ENCODE measurements at regions not wholly inside any gene's neighbourhood (a gene's known extent, or its start where the extent isn't known, plus 50 kb on each side); places are given as distances from the start of the nearest gene placed in this dataset.

- no peak for DNase-seq
- no peaks in the 10 kb centered on the region for H3K27me3 ChIP-seq
- TF ChIP-seq POLR2A (IDR thresholded peaks at IDR 0.05) (no peak), CTCF (IDR thresholded peaks at IDR 0.05) (no peak)
- H3K4me1 ChIP-seq: no peaks in the 10 kb centered on the region
- peak overlapping the region; percentile 56 to 67 for H3K27ac ChIP-seq
- H3K9me3 ChIP-seq: peaks cover 0 to 3% of the 10 kb centered on the region in 2 donors
- intact Hi-C loops (cut with DNase I; ENCODE audit: low total_unique reads): no loop called here
- no peak overlapping the region for H3K4me3 ChIP-seq
- H3K36me3 ChIP-seq: no peaks in the 10 kb centered on the region
Measured at GRCh38 chr1:70554341-70554740, 143.3 kb downstream of the CTH start.

- no peak for TF ChIP-seq POLR2A (IDR thresholded peaks at IDR 0.05)
- TF ChIP-seq CTCF (IDR thresholded peaks at IDR 0.05): no peak
- intact Hi-C loops (cut with DNase I; ENCODE audit: low total_unique reads): no loop called here
- H3K9me3 ChIP-seq: no peaks in the 10 kb centered on the region
- H3K4me1 ChIP-seq: no peaks in the 10 kb centered on the region
- no peaks in the 10 kb centered on the region for H3K36me3 ChIP-seq
- peak overlapping the region in 1 of 2 donors; percentile 56 for H3K27ac ChIP-seq
- DNase-seq: no peak
- H3K27me3 ChIP-seq: no peaks in the 10 kb centered on the region
- H3K4me3 ChIP-seq: no peak overlapping the region
Measured at GRCh38 chr1:70556541-70556940, 145.5 kb downstream of the CTH start.

- H3K4me3 ChIP-seq: no peak overlapping the region
- no peaks in the 10 kb centered on the region for H3K36me3 ChIP-seq
- intact Hi-C loops (cut with DNase I; ENCODE audit: low total_unique reads): no loop called here
- no peaks in the 10 kb centered on the region for H3K27me3 ChIP-seq
- no peaks in the 10 kb centered on the region for H3K9me3 ChIP-seq
- TF ChIP-seq CTCF (IDR thresholded peaks at IDR 0.05) (no peak), POLR2A (IDR thresholded peaks at IDR 0.05) (no peak)
- no peaks in the 10 kb centered on the region for H3K4me1 ChIP-seq
- no peak overlapping the region for H3K27ac ChIP-seq
- no peak for DNase-seq
Measured at GRCh38 chr1:70567167-70567566, 156.1 kb downstream of the CTH start.

- H3K9me3 ChIP-seq: no peaks in the 10 kb centered on the region
- H3K27ac ChIP-seq: no peak overlapping the region
- intact Hi-C loops (cut with DNase I; ENCODE audit: low total_unique reads): no loop called here
- H3K4me3 ChIP-seq: no peak overlapping the region
- no peak for DNase-seq
- no peaks in the 10 kb centered on the region for H3K27me3 ChIP-seq
- no peaks in the 10 kb centered on the region for H3K36me3 ChIP-seq
- H3K4me1 ChIP-seq: no peaks in the 10 kb centered on the region
- no peak for TF ChIP-seq CTCF (IDR thresholded peaks at IDR 0.05)
- TF ChIP-seq POLR2A (IDR thresholded peaks at IDR 0.05): no peak
Measured at GRCh38 chr1:70571191-70571590, 160.1 kb downstream of the CTH start.

GRCh38 chr1:70573317-70573843 lies 162.3 kb downstream of the CTH start:
- intact Hi-C loops (cut with DNase I; ENCODE audit: low total_unique reads): no loop called here
- H3K4me3 ChIP-seq: no peak overlapping the region
- no peaks in the 10 kb centered on the region for H3K4me1 ChIP-seq
- no peak overlapping the region for H3K27ac ChIP-seq
- H3K9me3 ChIP-seq: no peaks in the 10 kb centered on the region
- no peaks in the 10 kb centered on the region for H3K36me3 ChIP-seq
- DNase-seq: no peak
- no peak for TF ChIP-seq CTCF (IDR thresholded peaks at IDR 0.05)
- no peak for TF ChIP-seq POLR2A (IDR thresholded peaks at IDR 0.05)
- H3K27me3 ChIP-seq: no peaks in the 10 kb centered on the region
